ENCODE measurements at regions not wholly inside any gene's neighbourhood (a gene's known extent, or its start where the extent isn't known, plus 50 kb on each side); places are given as distances from the start of the nearest gene placed in this dataset.

- H3K36me3 ChIP-seq, result no peaks in the 10 kb centered on the region
- H3K9me3 ChIP-seq (ENCODE audit: severe bottlenecking), result no peaks in the 10 kb centered on the region
- no peak overlapping the region for H3K4me3 ChIP-seq (ENCODE audit: low read depth, low read length)
- TF ChIP-seq CTCF (IDR thresholded peaks at IDR 0.05; ENCODE audit: low read depth, low read length), result no peak
- H3K27ac ChIP-seq, result no peak overlapping the region
- H3K27me3 ChIP-seq (ENCODE audit: insufficient read depth, low read depth, severe bottlenecking), result no peaks in the 10 kb centered on the region
- no peak for DNase-seq
Measured at GRCh38 chr12:116365114-116365513, 87.6 kb upstream of the MED13L start.

- no peak for TF ChIP-seq CTCF (IDR thresholded peaks at IDR 0.05; ENCODE audit: low read depth, low read length)
- no peak overlapping the region for H3K4me3 ChIP-seq (ENCODE audit: low read depth, low read length)
- no peak overlapping the region for H3K27ac ChIP-seq
- H3K36me3 ChIP-seq, result no peaks in the 10 kb centered on the region
- H3K9me3 ChIP-seq (ENCODE audit: severe bottlenecking), result no peaks in the 10 kb centered on the region
- no peak for DNase-seq
- H3K27me3 ChIP-seq (ENCODE audit: insufficient read depth, low read depth, severe bottlenecking), result no peaks in the 10 kb centered on the region
Measured at GRCh38 chr12:116365606-116366455, 88.3 kb upstream of the MED13L start.

DNA sequence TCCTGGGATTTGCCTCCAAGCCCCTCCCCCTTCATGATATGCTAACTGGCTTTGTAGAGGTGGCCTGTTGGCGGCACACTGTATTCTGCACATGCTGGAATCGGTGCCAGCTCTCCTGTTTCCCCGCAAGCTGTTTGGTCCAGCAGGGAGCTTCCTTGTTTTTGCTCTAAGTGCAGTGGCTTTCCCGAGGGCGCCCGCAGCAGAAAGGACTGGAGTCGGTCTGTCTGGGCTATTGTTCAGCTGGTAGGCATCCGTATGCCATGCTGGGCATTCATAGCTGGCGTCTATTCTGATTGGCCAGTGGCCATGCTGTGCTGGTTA lies 88.9 kb upstream of the MED13L start:
- no peaks in the 10 kb centered on the region for H3K27me3 ChIP-seq (ENCODE audit: insufficient read depth, low read depth, severe bottlenecking)
- TF ChIP-seq CTCF (IDR thresholded peaks at IDR 0.05; ENCODE audit: low read depth, low read length), result no peak
- no peak for DNase-seq
- no peaks in the 10 kb centered on the region for H3K36me3 ChIP-seq
- H3K4me3 ChIP-seq (ENCODE audit: low read depth, low read length), result no peak overlapping the region
- no peaks in the 10 kb centered on the region for H3K9me3 ChIP-seq (ENCODE audit: severe bottlenecking)
- no peak overlapping the region for H3K27ac ChIP-seq

DNA sequence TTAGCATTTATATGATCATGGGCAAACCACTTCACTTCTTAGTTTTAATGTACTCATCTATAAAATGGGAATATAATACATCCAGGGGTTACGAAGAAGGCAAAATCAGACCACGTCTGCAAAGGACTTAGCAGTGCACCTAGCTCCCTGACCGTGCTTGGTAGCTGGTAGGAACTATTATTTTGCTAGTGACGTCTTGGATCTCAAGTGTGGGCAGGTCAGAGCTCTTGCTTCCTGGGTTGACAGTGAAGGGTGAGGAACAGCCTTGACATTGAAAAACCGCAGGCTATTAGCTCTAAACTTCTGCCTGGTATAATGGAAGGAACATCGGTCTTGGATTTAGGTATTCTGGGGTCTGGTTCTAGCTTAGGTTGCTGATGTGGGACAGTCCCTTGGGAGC lies 89.3 kb upstream of the MED13L start:
- Histone ChIP-seq H3K4me3 (ENCODE audit: low read depth, low read length) (no peak overlapping the region), H3K27me3 (ENCODE audit: insufficient read depth, low read depth, severe bottlenecking) (no peaks in the 10 kb centered on the region)
- no peak for DNase-seq

DNA sequence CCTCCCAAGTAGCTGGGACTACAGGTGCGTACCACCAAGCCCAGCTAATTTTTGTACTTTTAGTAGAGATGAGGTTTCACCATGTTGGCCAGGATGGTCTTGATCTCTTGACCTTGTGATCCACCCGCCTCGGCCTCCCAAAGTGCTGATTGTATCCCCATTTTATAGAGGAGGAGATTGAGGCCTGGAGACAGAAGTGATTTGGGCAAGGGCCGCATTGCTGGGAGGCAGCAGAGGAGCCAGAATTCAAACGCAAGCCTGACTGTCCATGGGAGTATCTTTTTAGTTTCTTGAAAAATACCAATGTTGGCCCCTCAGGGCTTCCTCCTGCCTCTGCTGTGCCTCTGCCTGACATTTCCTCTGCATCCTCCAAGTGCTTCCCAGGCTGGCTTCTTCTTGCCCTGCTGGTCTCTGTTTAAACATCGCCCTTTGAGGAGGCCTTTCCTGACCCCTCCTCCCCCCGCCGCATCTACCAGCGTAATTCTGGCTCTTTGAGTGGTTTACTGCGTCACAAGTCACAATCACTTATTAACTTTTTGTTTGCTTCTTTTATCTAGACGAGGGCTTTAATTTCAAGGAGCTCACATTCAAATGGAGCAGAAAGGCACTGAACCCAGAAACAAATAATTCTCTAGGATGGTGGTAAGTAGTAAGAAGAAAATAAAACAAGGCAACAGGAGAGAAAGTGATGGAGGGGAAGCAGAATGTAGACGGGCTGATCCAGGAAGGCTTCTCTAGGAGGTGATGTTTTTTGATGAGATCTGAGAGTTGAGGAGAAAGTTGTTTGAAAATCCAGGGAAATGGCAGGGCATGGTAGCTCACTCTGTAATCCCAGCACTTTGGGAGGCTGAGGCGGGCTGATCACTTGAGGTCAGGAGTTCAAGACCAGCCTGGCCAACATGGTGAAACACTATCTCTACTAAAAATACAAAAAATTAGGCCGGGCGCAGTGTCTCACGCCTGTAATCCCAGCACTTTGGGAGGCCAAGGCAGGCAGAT lies 91.0 kb upstream of the MED13L start:
- no peak for DNase-seq
- H3K36me3 ChIP-seq, result no peaks in the 10 kb centered on the region
- no peak for TF ChIP-seq CTCF (IDR thresholded peaks at IDR 0.05; ENCODE audit: low read depth, low read length)
- H3K9me3 ChIP-seq (ENCODE audit: severe bottlenecking), result no peaks in the 10 kb centered on the region
- H3K27ac ChIP-seq, result no peak overlapping the region
- H3K4me3 ChIP-seq (ENCODE audit: low read depth, low read length), result no peak overlapping the region
- no peaks in the 10 kb centered on the region for H3K27me3 ChIP-seq (ENCODE audit: insufficient read depth, low read depth, severe bottlenecking)

More for the DNA sequence above, 89.3 kb upstream of the MED13L start:
- Histone ChIP-seq H3K9me3 (ENCODE audit: severe bottlenecking) (no peaks in the 10 kb centered on the region), H3K36me3 (no peaks in the 10 kb centered on the region), H3K27ac (no peak overlapping the region)
- TF ChIP-seq CTCF (IDR thresholded peaks at IDR 0.05; ENCODE audit: low read depth, low read length), result no peak

Measured in WERI-Rb-1 (cell line).